Sigmoid colon (tissue), 3 donors: ENCODE measurements at regions not wholly inside any gene's neighbourhood (a gene's known extent, or its start where the extent isn't known, plus 50 kb on each side); places are given as distances from the start of the nearest gene placed in this dataset.

Experiments used
- CTCF ChIP-seq, 4 experiments: fragments of 450-650 bp in 3 of 4; fragments of 200-600 bp in 1 of 4; IDR thresholded peaks; one replicate each; pipeline ENCODE4 v1.5.1; 2016 to 2019; ENCODE audit warnings: antibody characterized with exemption in 4 of 4, mild to moderate bottlenecking in 3 of 4, moderate library complexity in 2 of 4
- POLR2A ChIP-seq, 2 donors: fragments of 450-650 bp; IDR thresholded peaks; one replicate each; pipeline ENCODE4 v1.6.1; 2016; ENCODE audit warnings: antibody characterized with exemption in 2 of 2, mild to moderate bottlenecking in 2 of 2, moderate library complexity in 2 of 2

- TF ChIP-seq CTCF (IDR thresholded peaks at IDR 0.05) (no peak), POLR2A (IDR thresholded peaks at IDR 0.05) (no peak)
These were observed 897.7 kb downstream of the KCNA4 start for GRCh38 chr11:29119116-29119515.
